Pancreas (tissue), 10 donors: ENCODE measurements at regions not wholly inside any gene's neighbourhood (a gene's known extent, or its start where the extent isn't known, plus 50 kb on each side); places are given as distances from the start of the nearest gene placed in this dataset.

Experiments
- ATAC-seq, 4 donors: fragments of 200-7000 bp; cut with Tn5 transposase; one replicate each; pipeline versions ENCODE4 v1.8.0 to v1.9.1; 2020; ENCODE audit warnings: mild to moderate bottlenecking in 4 of 4, moderate library complexity in 4 of 4
- DNase-seq, 6 donors: peaks; one replicate each; pipeline ENCODE4 v3.0.0-alpha.2; 2020
- FAIRE-seq: peaks from 2 replicates; lab custom pipeline; 2012; peaks lifted over from hg19 to GRCh38; lab: Jason Lieb, UNC
- H3K27ac ChIP-seq, 4 donors: fragments of 200-600 bp; sonication (generic); 1 replicate in 3 of 4; 2 replicates in 1 of 4; pipeline versions ENCODE4 v1.5.0 to v1.8.0; 2020
- H3K27me3 ChIP-seq, 4 donors: fragments of 200-600 bp; one replicate each; pipeline ENCODE4 v1.8.0; 2021
- H3K36me3 ChIP-seq, 3 donors: fragments of 200-600 bp; sonication (generic) in 1 of 3; one replicate each; pipeline versions ENCODE4 v1.5.0 to v1.8.0; 2020 to 2021
- H3K4me1 ChIP-seq, 3 donors: fragments of 200-600 bp; one replicate each; pipeline ENCODE4 v1.8.0; 2021
- H3K4me3 ChIP-seq, 4 donors: fragments of 200-600 bp; sonication (generic) in 2 of 4; one replicate each; pipeline versions ENCODE4 v1.5.0 to v1.8.0; 2020 to 2021
- H3K9me3 ChIP-seq, 4 donors: fragments of 200-600 bp; one replicate each; pipeline ENCODE4 v1.8.0; 2021
- CTCF ChIP-seq, 4 donors: fragments of 200-600 bp; sonication (generic) in 3 of 4; IDR thresholded peaks; one replicate each; pipeline versions ENCODE4 v1.5.0 to v1.8.0; 2021; ENCODE audit warnings: antibody characterized with exemption in 4 of 4
- WGBS, 2 donors: extraction: QIAGEN DNeasy Blood & Tissue Kit; methylation state at CpG; one replicate each; pipeline ENCODE4 v1.1.7; 2013; 5-methylcytosine and 5-hydroxymethylcytosine counted together
- intact Hi-C, 3 donors: fragments of 100-400 bp; cut with DNase I; formaldehyde crosslinking; loops; one replicate each; pipeline versions ENCODE4 v1.11.1 to v1.14.2; 2022
- donor health status: healthy with polysubstance abuse.
- donor health status: DM: no; HTN: no; CAD: no; lungs with moderate emphysema.
- donor health status: DM: no; HTN: no; CAD: no.
- donor health status: control.
- donor health status: control.
- donor health status: Bipolar disorder and iron deficiency.
- donor health status: DM: yes; HTN: yes; CAD: no.
- donor health status: DM: no; HTN: no; CAD: no.
- donor health status: DM: no; HTN: no; CAD: no.
- donor health status: DM: yes; HTN: yes; CAD: no.

GRCh38 chr13:79098596-79098995 is 307.5 kb downstream of the RBM26 start:
- WGBS, 2 donors, result 25 to 36% methylated on average over 4 of the region's 4 CpGs

GRCh38 chr13:79097201-79097600 is 308.9 kb downstream of the RBM26 start:
- TF ChIP-seq CTCF (IDR thresholded peaks at IDR 0.05), result no peak
- H3K4me3 ChIP-seq, result no peak overlapping the region
- no peaks in the 10 kb centered on the region for H3K9me3 ChIP-seq
- DNase-seq (no peak), FAIRE-seq (no peak), ATAC-seq (no peak)
- intact Hi-C loops, result no loop called here
- H3K27ac ChIP-seq, result no peak overlapping the region
- H3K27me3 ChIP-seq, result no peaks in the 10 kb centered on the region
- no peaks in the 10 kb centered on the region for H3K36me3 ChIP-seq
- no peaks in the 10 kb centered on the region for H3K4me1 ChIP-seq
- 65 to 70% methylated on average over 1 of the region's 1 CpG for WGBS, 2 donors

More at GRCh38 chr13:79098596-79098995, 307.5 kb downstream of the RBM26 start:
- DNase-seq (no peak), FAIRE-seq (no peak), ATAC-seq (no peak)
- no peak overlapping the region for H3K4me3 ChIP-seq
- H3K27me3 ChIP-seq, result no peaks in the 10 kb centered on the region
- intact Hi-C loops, result no loop called here
- no peak overlapping the region for H3K27ac ChIP-seq
- H3K9me3 ChIP-seq, result no peaks in the 10 kb centered on the region
- no peaks in the 10 kb centered on the region for H3K4me1 ChIP-seq
- no peak for TF ChIP-seq CTCF (IDR thresholded peaks at IDR 0.05)
- no peaks in the 10 kb centered on the region for H3K36me3 ChIP-seq

- no peaks in the 10 kb centered on the region for H3K27me3 ChIP-seq
- no peak for TF ChIP-seq CTCF (IDR thresholded peaks at IDR 0.05)
- FAIRE-seq, result no peak
- no peak for ATAC-seq
- intact Hi-C loops, result no loop called here
- no peaks in the 10 kb centered on the region for H3K36me3 ChIP-seq
- no peak for DNase-seq
- H3K9me3 ChIP-seq, result no peaks in the 10 kb centered on the region
- H3K27ac ChIP-seq, result no peak overlapping the region
- no peak overlapping the region for H3K4me3 ChIP-seq
- H3K4me1 ChIP-seq, result no peaks in the 10 kb centered on the region
- 7 to 14% methylated on average over 1 of the region's 1 CpG for WGBS, 2 donors
These were observed 310.0 kb downstream of the RBM26 start for GRCh38 chr13:79096099-79096498.

- intact Hi-C loops, result no loop called here
- Histone ChIP-seq H3K9me3 (no peaks in the 10 kb centered on the region), H3K27ac (no peak overlapping the region), H3K27me3 (no peaks in the 10 kb centered on the region), H3K36me3 (no peaks in the 10 kb centered on the region), H3K4me1 (no peaks in the 10 kb centered on the region), H3K4me3 (no peak overlapping the region)
- TF ChIP-seq CTCF (IDR thresholded peaks at IDR 0.05), result no peak
- 48 to 61% methylated on average over 4 of the region's 4 CpGs for WGBS, 2 donors
- ATAC-seq, result no peak
- FAIRE-seq, result no peak
- no peak for DNase-seq
These were observed 315.4 kb downstream of the RBM26 start for GRCh38 chr13:79090552-79091124.

- Histone ChIP-seq H3K27ac (no peak overlapping the region), H3K9me3 (no peaks in the 10 kb centered on the region), H3K27me3 (no peaks in the 10 kb centered on the region), H3K4me3 (no peak overlapping the region), H3K4me1 (no peaks in the 10 kb centered on the region), H3K36me3 (no peaks in the 10 kb centered on the region)
- FAIRE-seq (no peak), ATAC-seq (no peak), DNase-seq (no peak)
- no peak for TF ChIP-seq CTCF (IDR thresholded peaks at IDR 0.05)
- WGBS, 2 donors, result 47 to 53% methylated on average over 4 of the region's 4 CpGs
- intact Hi-C loops, result no loop called here
These were observed 321.1 kb downstream of the RBM26 start for GRCh38 chr13:79084802-79085424.
